OCI-LY3 (cell line): ENCODE measurements at regions not wholly inside any gene's neighbourhood (a gene's known extent, or its start where the extent isn't known, plus 50 kb on each side); places are given as distances from the start of the nearest gene placed in this dataset.

Source experiments
- H2AFZ ChIP-seq: fragments of 200-600, 300-600 bp; shearing (Covaris generic); 2 replicates; pipeline ENCODE4 v1.6.0; 2014; ENCODE audit warnings: antibody characterized with exemption, low read depth, low read length
- H3K27ac ChIP-seq: fragments of 200-600, 300-600 bp; sonication (generic); 2 replicates; pipeline ENCODE4 v1.5.1; 2014; ENCODE audit warnings: mild to moderate bottlenecking, low read length, moderate library complexity, mixed read lengths
- H3K27me3 ChIP-seq: fragments of 200-600, 300-600 bp; sonication (generic); 2 replicates; pipeline ENCODE4 v1.6.1; 2014; ENCODE audit warnings: low read depth, low read length, mixed read lengths
- H3K36me3 ChIP-seq: fragments of 200-600, 300-600 bp; sonication (generic); replicated peaks from 2 replicates; pipeline ENCODE3; 2014; ENCODE audit warnings: low read depth, low read length, mixed read lengths
- H3K4me1 ChIP-seq: fragments of 300-600, 200-600 bp; sonication (generic); 2 replicates; pipeline ENCODE4 v1.6.1; 2014; ENCODE audit warnings: low read length, mixed read lengths
- H3K4me2 ChIP-seq: fragments of 200-600, 300-600 bp; sonication (generic); 2 replicates; pipeline ENCODE4 v1.6.1; 2014; ENCODE audit warnings: low read length, mixed read lengths
- H3K4me3 ChIP-seq: fragments of 300-600, 200-600 bp; sonication (generic); 2 replicates; pipeline ENCODE4 v1.5.1; 2014; ENCODE audit warnings: antibody characterized with exemption, mild to moderate bottlenecking, low read length, moderate library complexity
- H3K79me2 ChIP-seq: fragments of 300-600, 200-600 bp; shearing (Covaris generic); 2 replicates; pipeline ENCODE4 v1.6.1; 2014; ENCODE audit warnings: mild to moderate bottlenecking, low read length, mixed read lengths
- H3K9ac ChIP-seq: fragments of 300-600, 200-600 bp; shearing (Covaris generic); 2 replicates; pipeline ENCODE4 v1.6.0; 2014; ENCODE audit warnings: mild to moderate bottlenecking, low read length, moderate library complexity
- H3K9me3 ChIP-seq: fragments of 200-600, 300-600 bp; shearing (Covaris generic); 2 replicates; pipeline ENCODE4 v1.6.1; 2014; ENCODE audit warnings: low read length, mixed read lengths; ENCODE audit not compliant: insufficient read depth
- H4K20me1 ChIP-seq: fragments of 200-600, 300-600 bp; sonication (generic); 2 replicates; pipeline ENCODE4 v1.6.1; 2016; ENCODE audit warnings: low read length, mixed read lengths; ENCODE audit not compliant: insufficient read depth
- CTCF ChIP-seq: fragments of 200-600, 300-600 bp; sonication (generic); IDR thresholded peaks from 2 replicates; pipeline ENCODE4 v1.5.1; 2014; ENCODE audit warnings: antibody characterized with exemption, low read length, low read depth
- EZH2phosphoT487 ChIP-seq: fragments of 200-600 bp; shearing (Covaris generic); IDR thresholded peaks from 2 replicates; pipeline ENCODE4 v1.6.1; 2018; ENCODE audit warnings: antibody characterized with exemption, mixed run types, low read depth

- Histone ChIP-seq H3K27me3 (no peaks in the 10 kb centered on the region), H3K4me1 (no peaks in the 10 kb centered on the region)
Measured at GRCh38 chr3:82198009-82198408, 436.6 kb upstream of the GBE1 start.

GRCh38 chr3:82196645-82197044, 435.2 kb upstream of the GBE1 start:
- no peak for TF ChIP-seq EZH2phosphoT487
- TF ChIP-seq CTCF: no peak
- no peaks in the 10 kb centered on the region for H3K79me2 ChIP-seq
- H3K9me3 ChIP-seq: peaks cover 8% of the 10 kb centered on the region; the same call in 1 of the 2 replicates
- H3K36me3 ChIP-seq: no peaks in the 10 kb centered on the region
- H4K20me1 ChIP-seq: no peaks in the 10 kb centered on the region
- no peak overlapping the region for H3K27ac ChIP-seq
- H3K27me3 ChIP-seq: no peaks in the 10 kb centered on the region
- H3K4me3 ChIP-seq: no peak overlapping the region
- no peaks in the 10 kb centered on the region for H3K4me1 ChIP-seq
- H3K4me2 ChIP-seq: no peak overlapping the region
- no peak overlapping the region for H3K9ac ChIP-seq
- no peak overlapping the region for H2AFZ ChIP-seq

More at GRCh38 chr3:82198009-82198408, 436.6 kb upstream of the GBE1 start:
- no peak overlapping the region for H3K9ac ChIP-seq
- TF ChIP-seq EZH2phosphoT487 (no peak), CTCF (no peak)
- H3K79me2 ChIP-seq: no peaks in the 10 kb centered on the region
- no peak overlapping the region for H2AFZ ChIP-seq
- H3K4me3 ChIP-seq: no peak overlapping the region
- H3K9me3 ChIP-seq: peaks cover 8% of the 10 kb centered on the region; the same call in 1 of the 2 replicates
- H3K4me2 ChIP-seq: no peak overlapping the region
- no peaks in the 10 kb centered on the region for H4K20me1 ChIP-seq
- no peak overlapping the region for H3K27ac ChIP-seq
- H3K36me3 ChIP-seq: no peaks in the 10 kb centered on the region

- H3K27me3 ChIP-seq: no peaks in the 10 kb centered on the region
- H2AFZ ChIP-seq: no peak overlapping the region
- H3K27ac ChIP-seq: no peak overlapping the region
- H3K9me3 ChIP-seq: peaks cover 8% of the 10 kb centered on the region; the same call in 1 of the 2 replicates
- no peaks in the 10 kb centered on the region for H3K4me1 ChIP-seq
- H3K4me2 ChIP-seq: no peak overlapping the region
- no peak overlapping the region for H3K4me3 ChIP-seq
- no peak overlapping the region for H3K9ac ChIP-seq
- no peaks in the 10 kb centered on the region for H3K36me3 ChIP-seq
- no peaks in the 10 kb centered on the region for H3K79me2 ChIP-seq
- H4K20me1 ChIP-seq: no peaks in the 10 kb centered on the region
- TF ChIP-seq CTCF: no peak
- no peak for TF ChIP-seq EZH2phosphoT487
Measured at GRCh38 chr3:82194870-82195269, 433.4 kb upstream of the GBE1 start.

GRCh38 chr3:82186017-82186416, 424.6 kb upstream of the GBE1 start:
- H2AFZ ChIP-seq: peak overlapping the region; percentile 42; the same call in 1 of the 2 replicates
- H3K79me2 ChIP-seq: no peaks in the 10 kb centered on the region
- no peak overlapping the region for H3K27ac ChIP-seq
- H3K36me3 ChIP-seq: no peaks in the 10 kb centered on the region
- TF ChIP-seq CTCF (no peak), EZH2phosphoT487 (no peak)
- H3K4me1 ChIP-seq: no peaks in the 10 kb centered on the region
- no peaks in the 10 kb centered on the region for H3K9me3 ChIP-seq
- H4K20me1 ChIP-seq: no peaks in the 10 kb centered on the region
- H3K4me2 ChIP-seq: no peak overlapping the region
- H3K9ac ChIP-seq: no peak overlapping the region
- H3K27me3 ChIP-seq: no peaks in the 10 kb centered on the region
- no peak overlapping the region for H3K4me3 ChIP-seq
